Stimulated activated CD4-positive, alpha-beta T cell treated with anti-CD3 and anti-CD28 coated beads, Interleukin-15, amount 100 ng/mL, for 48 hours (primary cell): ENCODE measurements at regions not wholly inside any gene's neighbourhood (a gene's known extent, or its start where the extent isn't known, plus 50 kb on each side); places are given as distances from the start of the nearest gene placed in this dataset.
A peak's percentile ranks its signal among the peaks of the same experiment; 100 is the strongest.
"Not testable (repeated sequence)": the region's sequence is repeated elsewhere in the genome, so short reads cannot be mapped to it uniquely, and the experiment has no call there.

Source experiments
- DNase-seq, 2 donors: peaks; one replicate each; pipeline ENCODE4 v3.0.0-alpha.2; 2020; ENCODE audit warnings: low read depth in 2 of 2

DNA sequence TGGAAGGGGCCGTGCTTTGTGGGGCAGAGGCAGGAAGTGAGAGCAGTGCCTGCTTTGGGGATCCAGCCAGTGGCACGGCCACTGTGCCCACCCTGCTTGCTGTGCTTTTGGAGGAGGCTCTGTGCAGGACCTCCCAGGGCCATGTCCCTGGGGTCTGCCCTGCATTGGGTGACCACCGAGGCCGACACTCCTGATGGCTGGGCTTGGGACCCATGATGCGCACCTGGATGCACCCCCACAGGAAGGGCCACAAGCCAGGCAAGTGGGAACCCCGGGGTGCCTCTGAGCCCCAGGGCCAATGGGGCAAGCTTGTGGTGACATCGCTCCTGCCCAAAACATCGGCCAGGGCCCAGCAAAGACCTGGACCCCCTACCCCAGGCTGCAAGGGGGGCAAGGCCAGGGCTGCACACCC lies 738.6 kb upstream of the GJE1 start:
- DNase-seq = no peak

DNA sequence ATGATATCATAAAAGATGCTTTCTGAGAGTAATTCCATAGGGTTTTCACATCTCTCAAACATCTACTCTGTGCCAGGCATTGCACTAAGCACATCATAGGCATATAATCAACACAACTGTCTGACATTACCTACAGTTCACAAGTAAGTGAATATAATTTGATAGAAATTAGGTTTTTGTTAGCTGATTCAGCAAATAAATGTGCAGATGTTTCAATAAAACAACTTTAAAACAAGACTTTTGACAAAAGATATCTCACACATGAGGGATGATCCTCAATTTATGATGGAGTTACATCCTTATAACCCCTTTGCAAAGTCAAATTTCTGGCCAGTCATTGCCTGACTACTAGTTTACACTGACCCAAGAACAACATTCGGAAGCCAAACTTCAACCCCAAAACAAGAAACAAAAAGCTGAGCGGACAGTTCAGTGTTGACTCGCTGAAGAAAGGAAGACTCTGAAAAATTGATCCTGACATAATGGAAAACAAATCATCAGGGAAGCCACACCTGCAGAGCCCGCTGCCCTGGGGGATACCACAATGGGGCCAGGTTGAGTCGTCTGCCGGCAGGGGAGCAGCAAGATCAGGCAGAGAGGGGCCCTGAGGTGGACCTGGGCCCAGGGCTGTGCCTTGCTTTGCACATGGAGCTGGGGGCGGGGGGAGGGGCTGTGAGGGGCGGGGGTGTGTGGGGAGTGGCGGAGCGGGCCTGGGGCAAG lies 739.2 kb upstream of the GJE1 start:
- DNase-seq = no peak

DNA sequence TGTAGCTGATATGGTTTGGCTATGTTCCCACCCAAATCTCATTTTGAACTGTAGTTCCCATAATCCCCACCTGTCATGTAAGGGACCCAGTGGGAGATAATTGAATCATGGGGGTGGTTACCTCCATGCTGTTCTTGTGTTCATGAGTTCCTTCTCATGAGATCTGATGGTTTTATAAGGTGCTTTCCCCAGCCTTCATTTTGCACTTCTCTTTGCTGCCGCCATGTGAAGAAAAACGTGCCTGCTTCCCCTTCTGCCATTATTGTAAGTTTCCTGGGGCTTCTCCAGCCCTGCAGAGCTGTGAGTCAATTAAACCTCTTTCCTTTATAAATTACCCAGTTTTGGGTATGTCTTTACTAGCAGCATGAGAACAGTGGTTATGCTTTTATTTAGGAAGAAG lies 741.6 kb upstream of the GJE1 start:
- DNase-seq = not testable (repeated sequence)

DNA sequence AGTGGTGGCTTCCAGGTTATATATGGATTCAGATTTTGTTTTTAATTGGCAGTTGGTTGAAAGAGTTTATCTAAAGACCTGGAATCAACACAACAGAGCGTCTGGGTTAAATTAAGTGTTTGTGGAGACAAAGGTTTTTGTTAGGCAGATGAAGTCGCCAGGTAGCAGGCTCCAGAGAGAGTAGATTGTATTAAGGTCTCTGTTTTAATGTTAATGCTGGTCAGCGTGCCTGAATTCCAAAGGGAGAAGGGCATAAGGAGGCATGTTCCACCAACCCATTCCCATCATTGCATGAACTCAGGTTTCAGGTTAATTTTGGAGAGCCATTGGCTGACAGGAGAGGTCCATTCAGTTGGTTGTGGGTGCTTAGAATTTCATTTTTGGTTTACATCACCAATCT lies 744.1 kb upstream of the GJE1 start:
- no peak for DNase-seq

DNA sequence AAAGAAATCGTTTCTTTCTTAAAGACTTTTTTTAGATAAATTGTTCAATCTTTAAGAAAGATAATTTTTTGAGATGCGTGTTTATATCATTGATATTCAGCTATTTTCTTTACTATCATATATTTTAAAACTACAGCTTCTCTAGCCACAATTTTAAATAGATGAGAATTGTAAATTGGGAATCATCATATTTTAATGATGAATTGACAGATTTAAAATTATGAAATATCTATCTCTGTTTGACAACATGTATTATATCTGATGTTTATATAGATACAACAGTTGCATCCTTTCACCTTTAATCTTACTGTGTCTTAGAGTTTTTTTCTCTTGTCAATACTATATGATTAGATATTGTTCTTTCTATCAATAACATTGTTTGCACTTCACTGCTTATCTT lies 762.3 kb upstream of the GJE1 start:
- DNase-seq = no peak

DNA sequence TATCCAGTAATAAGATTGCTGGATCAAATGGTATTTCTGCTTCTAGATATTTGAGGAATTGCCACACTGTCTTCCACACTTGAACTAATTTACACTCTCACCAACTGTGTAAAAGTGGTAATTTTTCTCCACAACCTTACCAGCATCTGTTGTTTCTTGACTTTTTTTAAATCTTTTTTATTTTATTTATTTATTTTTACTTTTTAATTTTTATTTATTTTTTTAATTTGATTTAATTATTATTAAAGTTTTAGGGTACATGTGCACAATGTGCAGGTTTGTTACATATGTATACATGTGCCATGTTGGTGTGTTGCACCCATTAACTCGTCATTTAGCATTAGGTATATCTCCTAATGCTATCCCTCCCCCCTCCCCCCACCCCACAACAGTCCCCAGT lies 765.9 kb upstream of the GJE1 start:
- not testable (repeated sequence) for DNase-seq

DNA sequence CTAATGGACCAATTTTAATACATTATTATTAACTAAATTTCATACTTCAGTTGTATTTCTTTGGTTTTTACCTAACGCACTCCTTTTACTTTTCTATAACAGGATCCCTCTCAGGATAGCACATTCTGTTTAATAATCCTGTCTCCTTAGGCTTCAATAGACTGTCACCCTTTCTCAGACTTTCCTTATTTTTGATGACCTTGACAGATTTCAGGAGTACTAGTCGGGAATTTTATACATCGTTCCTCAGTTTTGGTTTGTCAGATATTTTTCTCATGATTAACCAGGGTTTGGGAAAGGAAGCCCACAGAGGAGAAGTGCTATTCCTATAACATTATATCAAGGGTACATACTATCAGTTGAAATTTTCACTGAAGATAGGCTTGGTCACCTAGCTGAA lies 768.0 kb upstream of the GJE1 start:
- DNase-seq = no peak

DNA sequence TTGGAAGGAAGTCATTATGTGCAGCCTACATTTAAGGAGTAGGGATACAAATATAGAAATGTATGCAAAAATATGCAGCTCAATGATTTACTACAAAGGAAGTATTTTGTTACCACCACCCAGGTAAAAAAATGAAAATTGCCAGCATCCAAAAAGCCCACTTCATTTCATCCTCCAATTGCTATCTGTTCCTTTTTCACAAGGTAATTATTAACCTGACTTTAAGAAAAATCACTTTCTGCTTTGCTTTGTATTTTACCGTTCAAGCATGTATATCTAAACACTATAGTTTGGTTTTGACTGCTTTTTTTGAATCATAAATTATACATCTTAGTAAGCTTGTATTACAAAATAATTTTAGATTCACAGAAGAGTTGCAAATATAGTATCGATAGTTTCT lies 768.5 kb upstream of the GJE1 start:
- DNase-seq = no peak

DNA sequence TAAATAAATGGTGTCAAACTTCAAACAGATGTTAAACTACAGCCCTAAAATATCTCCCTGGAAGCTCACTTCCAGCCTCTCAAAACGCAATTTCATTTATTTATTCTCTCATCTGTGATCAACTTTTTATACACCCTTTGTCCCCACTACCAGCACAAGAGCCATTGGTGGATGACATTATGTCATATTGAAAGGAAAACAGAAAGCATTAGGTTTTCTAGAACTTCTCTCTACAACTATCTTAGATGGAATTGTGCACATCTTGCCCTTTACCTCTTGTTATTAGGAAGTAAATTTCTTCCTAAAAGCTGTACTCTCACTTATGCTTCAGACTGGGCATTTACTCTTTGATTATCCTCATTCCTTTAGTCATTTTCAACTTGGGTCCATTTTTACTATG lies 771.2 kb upstream of the GJE1 start:
- no peak for DNase-seq

DNA sequence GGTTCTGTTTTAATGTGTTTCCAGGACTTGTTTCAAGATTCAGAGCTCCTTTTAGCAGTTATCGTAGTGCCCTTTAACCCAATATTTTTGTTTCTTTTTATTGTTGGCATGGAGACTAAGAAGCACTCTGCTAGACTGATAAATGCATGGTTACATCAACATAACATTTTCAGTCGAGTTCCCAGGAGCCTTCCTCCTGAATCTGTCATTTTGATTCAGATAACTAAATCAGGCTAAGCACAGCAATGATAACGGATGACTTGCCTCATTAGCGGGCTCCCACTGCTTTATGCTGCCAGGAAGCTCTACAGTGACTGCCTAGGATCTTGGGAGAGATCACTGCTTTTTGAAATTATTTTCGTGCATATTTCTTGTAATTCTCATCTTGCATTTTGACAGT lies 772.8 kb upstream of the GJE1 start:
- no peak for DNase-seq

DNA sequence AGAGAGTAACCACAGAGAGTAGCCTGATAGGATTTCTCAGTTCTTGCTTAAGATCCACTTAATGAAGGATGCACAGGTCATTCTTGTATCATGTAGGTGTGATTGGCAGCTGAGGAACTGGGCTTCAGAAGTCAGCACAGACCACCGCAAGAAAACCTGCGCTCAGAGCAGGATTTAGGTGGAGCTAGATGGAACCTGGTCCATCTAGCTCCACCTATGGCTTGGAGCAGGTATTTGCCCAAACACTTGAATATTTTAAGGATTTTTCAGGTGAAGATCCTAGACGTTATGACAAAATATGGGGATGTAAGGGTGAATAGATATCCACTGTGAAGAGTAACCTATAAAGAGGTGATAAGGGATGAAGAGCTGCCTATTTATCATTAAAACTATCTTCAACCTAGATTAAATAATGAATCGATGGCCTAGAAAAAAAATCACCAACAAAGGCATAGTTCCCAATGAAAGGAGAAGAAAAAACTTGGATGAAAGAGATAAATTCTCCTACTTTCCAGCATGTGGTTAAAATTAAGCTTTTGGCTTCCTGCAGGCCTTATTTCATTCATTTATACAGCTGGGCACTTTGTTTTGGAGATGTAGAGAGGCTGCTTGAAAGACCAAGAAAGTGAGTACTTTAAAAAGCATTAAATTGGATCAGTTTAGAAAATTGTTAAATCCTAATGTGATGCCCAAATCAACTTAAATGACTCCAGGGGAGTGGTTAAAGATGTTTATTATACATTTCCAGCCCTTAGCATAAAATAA lies 778.4 kb upstream of the GJE1 start:
- no peak for DNase-seq

DNA sequence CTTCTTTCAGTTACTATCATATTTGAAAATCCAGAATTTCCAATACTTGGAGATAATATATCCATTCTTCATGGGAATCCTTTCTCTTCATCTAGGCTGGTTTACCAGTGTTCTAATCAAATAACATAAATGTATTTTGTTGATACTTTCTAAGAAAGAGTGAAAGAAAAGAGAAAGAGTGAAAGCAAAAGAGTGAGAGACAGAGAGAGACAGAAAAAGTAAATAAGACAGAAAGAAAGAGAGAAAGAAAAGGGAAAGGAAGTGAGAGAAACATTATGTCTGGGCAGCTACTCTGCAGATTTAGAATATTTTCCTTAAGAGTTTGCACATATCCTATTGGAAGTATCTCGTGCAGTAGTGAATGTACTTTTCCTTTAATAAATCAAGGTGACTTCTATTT lies 781.0 kb upstream of the GJE1 start:
- no peak for DNase-seq

DNA sequence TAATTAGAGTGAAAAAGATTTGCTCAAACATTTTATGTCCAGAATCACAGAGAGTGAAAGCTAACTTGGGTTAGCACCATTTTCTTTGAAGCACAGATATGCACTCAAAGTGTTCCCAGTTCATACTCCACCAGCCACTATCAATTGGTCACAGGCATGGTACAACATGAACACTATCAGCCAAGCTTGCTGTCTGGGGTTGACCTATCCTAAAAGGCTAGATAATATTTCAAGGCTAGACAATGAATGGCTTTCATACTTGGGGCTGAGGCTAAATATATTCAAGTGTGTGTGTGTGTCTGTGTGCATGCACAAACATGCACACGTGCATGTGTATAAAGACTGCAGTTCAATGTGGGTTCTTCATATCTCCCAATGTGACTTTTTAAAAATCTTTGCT lies 783.0 kb upstream of the GJE1 start:
- no peak for DNase-seq

DNA sequence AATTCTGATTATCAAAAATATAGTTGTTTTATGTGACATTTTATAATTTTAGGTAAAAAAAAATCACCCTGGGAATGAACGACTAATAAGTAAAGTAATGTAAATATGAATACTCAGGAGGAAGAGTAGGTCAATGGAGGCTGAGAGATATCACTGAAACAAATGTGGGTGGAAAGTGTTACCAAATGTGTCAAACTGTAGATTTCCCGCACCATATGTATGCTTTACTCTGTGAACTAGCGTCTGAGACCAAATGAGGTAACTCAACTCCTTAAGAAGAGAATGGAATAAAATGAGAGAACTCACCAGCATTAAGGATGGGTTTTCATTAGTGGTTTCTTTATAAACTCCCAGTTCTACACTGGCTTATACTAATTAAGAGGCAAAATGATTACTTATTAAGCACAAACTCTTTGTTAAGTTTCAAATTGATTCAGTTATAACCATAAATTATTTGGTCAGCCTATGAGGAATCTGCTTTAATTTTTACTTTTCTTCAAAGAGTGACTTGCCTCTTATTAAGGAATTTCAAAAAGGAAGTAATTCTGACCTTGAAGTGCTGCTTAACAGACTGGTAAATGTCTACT lies 784.7 kb upstream of the GJE1 start:
- no peak for DNase-seq

DNA sequence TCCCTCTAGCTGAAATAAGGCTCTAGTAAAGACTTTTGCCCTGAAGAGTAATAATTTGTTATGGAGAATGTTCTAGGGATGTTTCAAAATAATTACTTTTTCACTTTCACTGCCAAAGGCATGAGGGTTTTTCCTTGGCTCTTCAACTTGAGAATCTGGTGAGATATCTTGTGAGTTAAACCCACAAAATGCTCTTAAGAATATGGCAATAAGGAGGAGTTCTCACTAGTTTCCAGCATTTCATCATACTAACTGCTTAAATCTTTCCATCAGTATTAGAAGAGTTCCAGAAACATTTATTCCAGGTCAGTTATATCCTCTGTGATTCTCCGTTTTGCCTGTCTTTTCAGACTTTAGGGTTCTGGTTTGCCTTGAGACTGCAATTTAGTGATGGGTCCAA lies 785.6 kb upstream of the GJE1 start:
- DNase-seq = no peak

DNA sequence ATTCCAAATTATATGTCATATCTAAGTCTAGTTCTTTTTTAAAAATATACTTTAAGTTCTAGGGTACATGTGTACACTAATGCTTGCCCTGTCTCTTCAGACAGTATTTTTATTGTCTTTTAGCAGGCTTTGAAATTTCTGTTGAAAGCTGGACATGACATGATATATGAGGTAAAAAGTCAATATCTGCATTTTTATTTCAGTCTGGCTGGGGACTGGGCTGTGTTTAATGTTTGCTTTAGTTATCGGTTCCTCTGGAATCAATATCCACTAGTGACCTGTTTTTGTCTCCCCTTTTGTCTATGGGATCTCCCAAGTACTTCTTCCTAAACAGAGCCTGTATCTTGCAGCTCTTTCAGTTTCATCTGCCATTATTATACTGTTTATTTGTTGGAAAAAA lies 786.2 kb upstream of the GJE1 start:
- no peak for DNase-seq

DNA sequence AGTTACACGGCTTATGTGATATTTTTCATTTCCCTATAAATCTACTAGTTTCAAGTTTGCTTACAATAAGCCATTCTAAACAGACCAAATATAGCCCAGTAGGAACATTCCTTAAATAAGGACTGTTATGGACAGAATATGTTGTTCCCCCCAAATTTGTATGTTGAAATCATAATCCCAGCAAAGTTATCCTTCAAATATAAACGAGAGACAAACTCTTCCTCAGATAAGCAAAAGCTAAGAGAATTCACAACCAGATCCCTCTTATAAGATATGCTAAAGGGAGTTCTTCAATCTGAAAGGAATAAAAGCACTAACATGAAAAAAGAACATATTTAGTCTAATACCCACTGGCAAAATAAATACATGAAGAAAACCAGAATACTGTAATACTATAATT lies 795.5 kb upstream of the GJE1 start:
- DNase-seq = no peak

DNA sequence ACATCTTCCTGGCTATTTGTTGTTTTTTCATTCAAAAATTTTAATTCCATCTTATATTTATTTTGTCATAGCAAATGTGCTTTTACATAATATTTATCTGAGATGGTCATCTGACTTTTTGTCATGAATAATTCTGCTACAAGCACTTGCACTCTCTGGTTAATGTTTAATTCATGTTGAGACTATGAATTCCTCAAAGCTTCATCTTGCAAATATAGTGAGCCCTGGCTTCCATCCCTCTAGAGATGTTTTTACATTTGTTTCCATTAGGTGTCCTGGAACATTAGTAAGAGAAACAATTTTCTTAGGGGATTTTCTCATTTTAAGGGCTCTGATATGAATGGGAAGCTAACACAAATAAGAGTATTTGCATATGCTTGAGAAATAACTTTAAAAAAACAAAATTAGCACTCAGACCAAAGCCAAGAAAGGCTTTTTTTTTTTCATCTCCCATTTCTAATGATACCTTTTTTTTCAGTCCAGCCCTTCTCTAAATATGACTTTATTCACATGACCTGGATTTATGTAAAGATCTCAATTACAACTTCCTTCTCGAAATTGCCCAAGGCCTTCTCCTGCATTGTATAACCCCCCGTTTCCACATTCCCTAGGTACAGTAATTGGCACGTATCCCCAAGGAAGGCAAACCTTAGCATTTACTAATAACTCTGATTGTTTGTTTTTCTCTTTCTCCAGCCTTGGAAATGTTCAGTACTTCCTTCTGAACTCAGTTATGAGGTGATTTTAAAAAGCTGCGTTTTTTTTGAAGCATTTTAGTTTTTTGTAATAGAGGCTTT lies 797.0 kb upstream of the GJE1 start:
- DNase-seq = no peak

DNA sequence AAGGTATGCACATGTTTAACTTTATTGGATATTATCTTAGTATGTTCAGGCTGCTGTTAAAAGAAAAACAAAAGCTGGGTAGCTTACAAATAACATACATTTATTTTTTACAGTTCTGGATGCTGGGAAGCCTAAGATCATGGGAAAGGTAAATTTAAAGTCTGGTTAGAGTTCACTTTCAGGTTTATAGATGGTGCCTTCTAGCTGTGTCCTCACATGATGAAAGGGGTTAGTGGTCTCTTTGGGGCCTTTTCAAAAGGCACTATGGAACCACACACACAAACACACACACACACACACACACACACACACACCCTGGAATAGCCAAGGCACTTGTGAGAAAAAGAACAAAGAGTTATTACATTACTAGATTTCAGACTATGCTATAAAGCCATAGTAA lies 805.8 kb upstream of the GJE1 start:
- DNase-seq = no peak

DNA sequence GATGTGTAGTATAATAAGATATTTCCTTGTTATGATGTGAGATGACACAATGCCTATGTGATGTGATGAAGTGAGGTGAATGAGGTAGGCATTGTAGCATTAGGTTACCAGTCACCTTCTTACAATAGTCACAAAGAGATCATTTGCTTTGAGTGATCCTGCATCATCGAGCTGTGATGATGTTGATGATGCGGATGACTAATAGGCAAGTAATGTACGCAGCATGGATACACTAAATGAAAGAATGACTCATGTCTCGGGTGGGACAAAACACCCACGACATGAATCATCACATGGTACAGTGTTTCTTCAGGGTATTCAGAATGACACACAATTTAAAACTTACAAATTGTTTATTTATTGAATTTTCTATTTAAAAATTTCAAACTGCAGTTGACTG lies 806.3 kb upstream of the GJE1 start:
- peak; percentile 33 to 45 for DNase-seq

DNA sequence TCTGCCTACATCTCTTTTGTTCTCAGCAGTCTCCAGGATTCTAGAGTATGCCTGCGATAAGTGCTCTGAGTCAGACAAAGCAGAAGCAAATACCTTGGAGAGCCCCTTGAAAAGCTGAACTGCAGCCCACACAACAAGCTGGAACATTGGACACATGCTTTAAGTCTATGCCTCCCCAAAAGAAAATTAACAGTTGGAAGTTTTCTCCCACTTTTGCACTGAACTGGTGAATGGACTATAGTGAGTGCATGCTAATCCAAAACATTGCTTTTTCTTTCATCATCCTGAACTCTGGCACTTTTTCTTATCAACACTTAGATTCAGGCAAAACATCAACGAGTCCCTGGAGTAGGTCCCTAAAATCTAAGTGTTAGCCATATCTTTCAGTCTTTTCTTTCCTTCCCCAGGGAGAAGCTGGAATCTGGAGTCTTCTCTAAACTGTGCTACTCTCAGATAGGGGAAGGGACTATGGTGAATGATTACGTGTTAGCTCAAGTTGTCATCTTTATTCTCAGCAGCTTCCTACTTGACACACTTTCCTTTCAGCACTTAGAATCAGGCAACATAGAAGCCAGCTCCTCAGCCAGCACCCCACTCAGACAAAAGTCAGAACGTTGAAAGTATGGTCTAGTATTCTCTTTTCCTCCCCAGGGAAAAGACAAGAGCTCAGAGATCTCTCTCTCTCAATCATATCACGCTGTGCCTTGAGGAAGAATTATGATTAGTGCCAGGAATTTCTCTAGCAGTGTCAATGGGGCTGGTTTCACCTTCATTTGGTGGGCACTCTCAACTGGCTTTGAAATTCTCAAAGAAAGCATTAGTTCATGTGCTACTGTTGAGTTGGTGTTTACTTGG lies 811.0 kb upstream of the GJE1 start:
- no peak for DNase-seq

DNA sequence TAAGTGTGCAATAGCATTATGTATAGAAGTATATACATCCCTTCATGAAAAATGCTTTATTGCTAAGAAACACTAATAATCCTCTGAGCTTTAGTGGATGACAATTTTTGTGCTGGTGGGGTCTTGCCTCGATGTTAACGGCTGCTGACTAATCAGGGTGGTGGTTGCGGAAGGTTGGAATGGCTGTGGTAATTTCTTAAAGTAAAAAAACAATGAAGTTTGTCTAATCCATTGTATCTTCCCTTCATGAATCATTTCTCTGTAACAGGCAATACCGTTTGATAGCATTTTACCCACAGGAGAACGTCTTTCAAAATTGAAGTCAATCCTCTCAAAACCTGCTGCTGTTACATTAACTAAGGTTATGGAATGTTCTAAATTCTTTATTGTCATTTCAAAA lies 816.5 kb upstream of the GJE1 start:
- DNase-seq = no peak
